OCI-LY7 (cell line): ENCODE measurements at regions not wholly inside any gene's neighbourhood (a gene's known extent, or its start where the extent isn't known, plus 50 kb on each side); places are given as distances from the start of the nearest gene placed in this dataset.

Experiments used
- BruUV-seq: library from RNA; stranded (reverse); fragments of 400-500 nt; replicated peaks from 2 replicates; lab custom pipeline; 2021; lab: Mats Ljungman, UMichigan
- CTCF ChIA-PET: fragments of 300-600 bp; sonication (Branson Sonifier 250); formaldehyde crosslinking; loops from one replicate; lab custom pipeline; 2022; ENCODE audit warnings: antibody characterized with exemption; ENCODE audit not compliant: unreplicated experiment; lab: Charles Lee
- POLR2A ChIA-PET: fragments of 300-600 bp; sonication (Branson Sonifier 250); formaldehyde crosslinking; loops from one replicate; lab custom pipeline; 2022; ENCODE audit warnings: antibody characterized with exemption; lab: Charles Lee
- DNase-seq: peaks from one replicate; pipeline ENCODE4 v3.0.0-alpha.2; 2015; ENCODE audit warnings: low spot score
- H2AFZ ChIP-seq: fragments of 200-600 bp; sonication (generic), shearing (Covaris generic); 2 replicates; pipeline ENCODE4 v1.6.1; 2014; ENCODE audit warnings: mild to moderate bottlenecking, antibody characterized with exemption, low read length, moderate library complexity
- H3K27ac ChIP-seq: fragments of 200-600 bp; sonication (generic); 2 replicates; pipeline ENCODE4 v1.5.1; 2014; ENCODE audit warnings: mixed run types, low read depth, mild to moderate bottlenecking, moderate library complexity, low read length, inconsistent platforms; ENCODE audit not compliant: poor library complexity, severe bottlenecking
- H3K36me3 ChIP-seq: fragments of 200-600 bp; sonication (generic); 2 replicates; pipeline ENCODE4 v1.6.1; 2014; ENCODE audit warnings: mild to moderate bottlenecking, antibody characterized with exemption, low read length, moderate library complexity, mixed read lengths; ENCODE audit not compliant: insufficient read depth
- H3K4me1 ChIP-seq: fragments of 200-600 bp; sonication (generic); 2 replicates; pipeline ENCODE4 v1.5.1; 2014; ENCODE audit warnings: mild to moderate bottlenecking, low read length; ENCODE audit not compliant: insufficient read depth, poor library complexity, severe bottlenecking
- H3K4me2 ChIP-seq: fragments of 200-600 bp; sonication (generic); 2 replicates; pipeline ENCODE4 v1.6.1; 2014; ENCODE audit warnings: mild to moderate bottlenecking, low read length
- H3K4me3 ChIP-seq: fragments of 200-600 bp; sonication (generic); 2 replicates; pipeline ENCODE4 v1.5.1; 2014; ENCODE audit warnings: mild to moderate bottlenecking, low read depth, low read length; ENCODE audit not compliant: poor library complexity, severe bottlenecking
- H3K79me2 ChIP-seq: fragments of 200-600 bp; sonication (generic); 2 replicates; pipeline ENCODE4 v1.6.1; 2016; ENCODE audit warnings: low read depth, mild to moderate bottlenecking, low read length, moderate library complexity, mixed read lengths; ENCODE audit not compliant: insufficient read depth
- H3K9me2 ChIP-seq: fragments of 200-600 bp; sonication (generic); 2 replicates; pipeline ENCODE4 v1.6.1; 2016; ENCODE audit warnings: mild to moderate bottlenecking, low read length, mixed read lengths; ENCODE audit not compliant: insufficient read depth
- H3K9me3 ChIP-seq: fragments of 200-600 bp; sonication (generic); 2 replicates; pipeline ENCODE4 v1.6.1; 2014; ENCODE audit warnings: mild to moderate bottlenecking, mixed run types, low read length, mixed read lengths
- H4K20me1 ChIP-seq: fragments of 200-600 bp; sonication (generic); 2 replicates; pipeline ENCODE4 v1.6.1; 2014; ENCODE audit warnings: mild to moderate bottlenecking, antibody characterized with exemption, low read length, moderate library complexity, mixed read lengths; ENCODE audit not compliant: insufficient read depth
- EZH2phosphoT487 ChIP-seq: fragments of 200-600 bp; sonication (generic); IDR thresholded peaks from 2 replicates; pipeline ENCODE4 v1.6.1; 2018; ENCODE audit warnings: low read depth, borderline replicate concordance, mild to moderate bottlenecking, mixed run types, antibody characterized with exemption, low read length, moderate library complexity, mixed read lengths
- intact Hi-C: fragments of 100-400 bp; cut with micrococcal nuclease; formaldehyde crosslinking; loops from one replicate; pipeline ENCODE4 v1.10.0; 2022; ENCODE audit not compliant: unreplicated experiment
- TF ChIP-seq, protein P1 (sequence below): fragments of 200-600 bp; sonication (generic); conservative IDR thresholded peaks from 2 replicates; pipeline ENCODE4 v1.5.1; 2014; ENCODE audit warnings: mild to moderate bottlenecking, antibody characterized with exemption, low read length, moderate library complexity, mixed read lengths

DNA sequence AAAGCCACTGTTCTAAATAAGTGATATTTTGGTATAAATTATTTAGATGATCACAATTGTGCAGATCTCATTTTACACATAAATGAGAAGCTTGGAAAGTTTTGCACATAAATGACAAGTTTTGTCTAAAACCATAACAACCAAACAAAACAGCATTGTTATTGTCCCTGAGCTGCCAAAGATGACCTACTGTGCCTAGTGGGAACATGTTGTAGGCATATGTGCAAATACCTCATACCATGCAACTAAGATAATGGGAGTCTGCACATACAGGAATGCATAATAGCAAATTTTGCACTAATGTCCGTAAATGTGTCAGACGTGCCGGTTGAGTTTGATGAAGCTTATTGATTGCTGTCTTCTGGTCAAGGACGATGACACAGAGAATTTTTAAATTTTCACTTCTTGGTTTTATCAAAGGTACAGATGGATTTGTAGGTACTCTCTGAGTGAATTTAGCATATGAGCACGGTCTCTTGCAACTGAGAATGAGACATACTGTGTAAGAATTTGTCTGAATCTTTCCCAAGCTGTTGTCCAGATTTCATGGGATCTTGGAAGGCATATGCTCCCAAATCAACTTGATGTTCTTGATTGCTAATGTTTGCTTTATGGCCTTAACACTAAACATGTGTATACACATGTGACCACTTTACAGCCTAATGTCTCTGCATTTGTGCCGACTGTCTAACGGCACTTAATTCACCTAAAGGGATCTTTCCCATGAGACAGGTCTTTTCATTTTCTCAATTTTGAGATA is 1133.5 kb downstream of the FAT4 start:
- ChIA-PET CTCF (no interaction called here), POLR2A (interaction anchor here (0.7 kb wide), 1 partner anchor 14 kb away, joined by 3 read pairs; no protein-coding TSS in a partner anchor)
- DNase-seq, result no peak
- H3K79me2 ChIP-seq, result no peaks in the 10 kb centered on the region
- H3K36me3 ChIP-seq, result no peaks in the 10 kb centered on the region
- H3K9me2 ChIP-seq, result no peaks in the 10 kb centered on the region
- no peaks in the 10 kb centered on the region for H3K9me3 ChIP-seq
- no peak overlapping the region for H3K4me2 ChIP-seq
- no peak overlapping the region for H3K27ac ChIP-seq
- BruUV-seq, result no TSS peak
- H3K4me3 ChIP-seq, result no peak overlapping the region
- intact Hi-C loops, result no loop called here
- H2AFZ ChIP-seq, result no peak overlapping the region
- H3K4me1 ChIP-seq, result no peaks in the 10 kb centered on the region
- TF ChIP-seq, protein P1, sequence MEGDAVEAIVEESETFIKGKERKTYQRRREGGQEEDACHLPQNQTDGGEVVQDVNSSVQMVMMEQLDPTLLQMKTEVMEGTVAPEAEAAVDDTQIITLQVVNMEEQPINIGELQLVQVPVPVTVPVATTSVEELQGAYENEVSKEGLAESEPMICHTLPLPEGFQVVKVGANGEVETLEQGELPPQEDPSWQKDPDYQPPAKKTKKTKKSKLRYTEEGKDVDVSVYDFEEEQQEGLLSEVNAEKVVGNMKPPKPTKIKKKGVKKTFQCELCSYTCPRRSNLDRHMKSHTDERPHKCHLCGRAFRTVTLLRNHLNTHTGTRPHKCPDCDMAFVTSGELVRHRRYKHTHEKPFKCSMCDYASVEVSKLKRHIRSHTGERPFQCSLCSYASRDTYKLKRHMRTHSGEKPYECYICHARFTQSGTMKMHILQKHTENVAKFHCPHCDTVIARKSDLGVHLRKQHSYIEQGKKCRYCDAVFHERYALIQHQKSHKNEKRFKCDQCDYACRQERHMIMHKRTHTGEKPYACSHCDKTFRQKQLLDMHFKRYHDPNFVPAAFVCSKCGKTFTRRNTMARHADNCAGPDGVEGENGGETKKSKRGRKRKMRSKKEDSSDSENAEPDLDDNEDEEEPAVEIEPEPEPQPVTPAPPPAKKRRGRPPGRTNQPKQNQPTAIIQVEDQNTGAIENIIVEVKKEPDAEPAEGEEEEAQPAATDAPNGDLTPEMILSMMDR, result no peak
- TF ChIP-seq EZH2phosphoT487, result no peak
- H4K20me1 ChIP-seq, result no peaks in the 10 kb centered on the region

DNA sequence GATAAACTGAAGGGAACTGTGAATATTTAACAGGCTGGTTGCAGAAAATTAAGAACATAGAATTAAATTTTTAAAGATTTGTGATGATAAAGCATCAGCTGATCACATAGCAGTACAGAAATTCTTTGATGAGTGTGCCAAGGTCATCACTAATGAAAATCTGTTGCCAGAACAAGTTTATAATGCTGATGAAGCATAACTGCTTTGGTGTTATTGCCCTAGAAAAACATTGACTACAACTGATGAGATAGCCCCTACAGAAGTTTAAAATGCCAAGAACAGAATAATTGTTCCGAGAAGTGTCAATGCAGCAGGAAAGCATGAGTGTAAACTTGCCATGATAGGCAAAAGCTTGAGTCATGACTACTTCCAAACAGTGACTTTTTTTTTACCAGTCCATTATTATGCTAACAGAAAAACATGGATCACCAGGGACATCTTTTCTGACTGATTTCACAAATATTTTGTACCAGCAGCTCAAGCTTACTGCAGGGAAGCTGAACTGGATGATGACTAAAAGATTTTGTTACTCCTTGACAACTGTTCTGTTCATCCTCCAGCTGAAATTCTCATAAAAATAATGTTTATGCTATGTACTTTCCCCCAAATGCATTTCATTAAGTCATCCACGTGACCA is 1136.6 kb downstream of the FAT4 start:
- no peak overlapping the region for H3K4me2 ChIP-seq
- intact Hi-C loops, result no loop called here
- POLR2A ChIA-PET, result interaction anchor here (0.6 to 1.2 kb wide), 2 partner anchors 89 to 801 kb away, joined by 3 read pairs; no protein-coding TSS in a partner anchor
- no peaks in the 10 kb centered on the region for H4K20me1 ChIP-seq
- no peak for DNase-seq
- no peaks in the 10 kb centered on the region for H3K9me2 ChIP-seq
- no peak overlapping the region for H3K27ac ChIP-seq
- no peaks in the 10 kb centered on the region for H3K79me2 ChIP-seq
- H3K4me3 ChIP-seq, result no peak overlapping the region
- no peaks in the 10 kb centered on the region for H3K4me1 ChIP-seq
- no peaks in the 10 kb centered on the region for H3K9me3 ChIP-seq
- CTCF ChIA-PET, result no interaction called here
- no TSS peak for BruUV-seq
- no peaks in the 10 kb centered on the region for H3K36me3 ChIP-seq
- no peak overlapping the region for H2AFZ ChIP-seq
- TF ChIP-seq, protein P1, result no peak
- no peak for TF ChIP-seq EZH2phosphoT487

DNA sequence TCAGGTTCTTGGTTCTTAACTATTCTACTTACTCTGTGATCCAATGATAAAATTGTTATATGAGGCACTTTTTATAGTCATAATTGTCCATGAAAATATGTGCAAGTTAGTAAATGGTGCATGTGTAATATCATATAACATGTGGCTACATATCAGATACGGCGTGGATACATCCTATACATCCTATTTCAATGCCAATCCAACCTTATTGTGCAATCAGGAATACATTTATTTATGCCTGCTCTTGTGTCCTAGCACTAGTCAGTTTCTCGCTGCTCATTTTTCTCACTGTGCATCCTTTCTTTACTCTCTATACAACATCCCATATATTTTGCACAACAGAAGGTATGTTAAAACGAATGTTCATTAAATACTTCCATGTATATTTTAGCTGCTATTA is 1141.1 kb downstream of the FAT4 start:
- intact Hi-C loops, result no loop called here
- Histone ChIP-seq H4K20me1 (no peaks in the 10 kb centered on the region), H3K4me2 (no peak overlapping the region), H3K9me2 (no peaks in the 10 kb centered on the region), H3K79me2 (no peaks in the 10 kb centered on the region), H3K9me3 (no peaks in the 10 kb centered on the region), H3K27ac (no peak overlapping the region), H3K36me3 (no peaks in the 10 kb centered on the region), H2AFZ (no peak overlapping the region), H3K4me3 (no peak overlapping the region), H3K4me1 (no peaks in the 10 kb centered on the region)
- ChIA-PET CTCF (no interaction called here), POLR2A (no interaction called here)
- no peak for DNase-seq
- no peak for TF ChIP-seq EZH2phosphoT487
- TF ChIP-seq, protein P1, result no peak
- BruUV-seq, result no TSS peak
